ENCODE measurements at regions not wholly inside any gene's neighbourhood (a gene's known extent, or its start where the extent isn't known, plus 50 kb on each side); places are given as distances from the start of the nearest gene placed in this dataset.

DNA sequence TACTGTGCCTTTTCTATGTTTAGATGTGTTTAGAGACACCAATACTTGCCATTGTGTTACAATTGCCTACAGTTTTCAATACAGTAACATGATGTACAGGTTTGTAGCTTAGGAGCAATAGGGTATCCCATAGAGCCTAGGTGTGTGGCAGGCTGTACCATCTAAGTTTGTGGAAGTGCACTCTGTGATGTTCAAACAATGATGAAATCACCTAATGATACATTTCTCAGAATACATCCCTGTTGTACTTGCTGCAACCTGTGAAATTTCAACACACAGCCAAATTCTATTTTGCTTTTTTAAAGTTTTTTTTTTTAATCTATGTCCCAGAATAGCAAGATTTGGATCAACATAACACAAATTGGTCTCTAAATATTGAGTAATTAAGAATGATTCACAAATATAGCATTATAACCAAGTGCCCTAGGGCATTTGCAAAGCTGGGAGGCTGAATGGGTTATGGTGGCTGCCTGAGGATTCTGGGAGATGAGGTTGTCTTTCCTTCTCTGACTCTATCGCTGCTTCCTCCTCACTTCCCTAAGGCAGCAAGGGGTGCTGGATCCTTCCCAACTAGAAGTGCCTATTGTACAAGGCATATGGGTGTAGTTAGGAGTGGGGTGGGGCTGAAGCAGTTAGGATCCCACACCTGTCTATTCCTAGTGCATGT is 78.3 kb downstream of the SKA1 start:
- H3K36me3 Mint-ChIP-seq (ENCODE audit: low read depth, unreplicated experiment): no peaks in the 10 kb centered on the region

DNA sequence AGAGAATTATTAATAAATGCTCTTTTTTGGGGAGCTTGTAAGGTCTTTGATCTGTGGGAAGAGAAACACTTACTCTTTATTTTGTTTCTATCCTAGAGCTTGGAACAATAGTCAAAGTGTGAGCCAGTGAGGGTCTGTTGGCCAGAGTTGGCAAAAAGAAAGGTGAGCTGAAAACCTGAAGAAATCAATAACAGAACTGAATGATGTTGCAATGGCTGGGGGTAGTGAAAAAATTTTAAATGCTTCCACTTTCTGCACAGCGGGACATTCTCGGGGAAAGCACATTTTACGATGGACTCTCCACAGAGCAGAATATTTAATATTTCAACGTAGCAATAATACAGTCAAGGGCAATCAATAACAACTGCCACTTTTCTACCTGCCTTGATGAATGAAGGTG is 78.9 kb downstream of the SKA1 start:
- Mint-ChIP-seq H3K4me1 (ENCODE audit: unreplicated experiment) (no peaks in the 10 kb centered on the region), H3K27me3 (ENCODE audit: unreplicated experiment) (peaks cover 4% of the 10 kb centered on the region), H3K27ac (ENCODE audit: unreplicated experiment) (no peak overlapping the region), H3K9me3 (ENCODE audit: unreplicated experiment) (no peaks in the 10 kb centered on the region), H3K4me3 (ENCODE audit: unreplicated experiment) (no peak overlapping the region), H3K36me3 (ENCODE audit: low read depth, unreplicated experiment) (no peaks in the 10 kb centered on the region)
- DNase-seq (ENCODE audit: low spot score): no peak
- TF ChIP-seq, protein P1, sequence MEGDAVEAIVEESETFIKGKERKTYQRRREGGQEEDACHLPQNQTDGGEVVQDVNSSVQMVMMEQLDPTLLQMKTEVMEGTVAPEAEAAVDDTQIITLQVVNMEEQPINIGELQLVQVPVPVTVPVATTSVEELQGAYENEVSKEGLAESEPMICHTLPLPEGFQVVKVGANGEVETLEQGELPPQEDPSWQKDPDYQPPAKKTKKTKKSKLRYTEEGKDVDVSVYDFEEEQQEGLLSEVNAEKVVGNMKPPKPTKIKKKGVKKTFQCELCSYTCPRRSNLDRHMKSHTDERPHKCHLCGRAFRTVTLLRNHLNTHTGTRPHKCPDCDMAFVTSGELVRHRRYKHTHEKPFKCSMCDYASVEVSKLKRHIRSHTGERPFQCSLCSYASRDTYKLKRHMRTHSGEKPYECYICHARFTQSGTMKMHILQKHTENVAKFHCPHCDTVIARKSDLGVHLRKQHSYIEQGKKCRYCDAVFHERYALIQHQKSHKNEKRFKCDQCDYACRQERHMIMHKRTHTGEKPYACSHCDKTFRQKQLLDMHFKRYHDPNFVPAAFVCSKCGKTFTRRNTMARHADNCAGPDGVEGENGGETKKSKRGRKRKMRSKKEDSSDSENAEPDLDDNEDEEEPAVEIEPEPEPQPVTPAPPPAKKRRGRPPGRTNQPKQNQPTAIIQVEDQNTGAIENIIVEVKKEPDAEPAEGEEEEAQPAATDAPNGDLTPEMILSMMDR (IDR thresholded peaks at IDR 0.05; ENCODE audit: unreplicated experiment): no peak

More for the DNA sequence above, 78.3 kb downstream of the SKA1 start:
- DNase-seq (ENCODE audit: low spot score): no peak
- TF ChIP-seq, protein P1 (IDR thresholded peaks at IDR 0.05; ENCODE audit: unreplicated experiment): no peak
- peaks cover 4% of the 10 kb centered on the region for H3K27me3 Mint-ChIP-seq (ENCODE audit: unreplicated experiment)
- H3K27ac Mint-ChIP-seq (ENCODE audit: unreplicated experiment): no peak overlapping the region
- no peaks in the 10 kb centered on the region for H3K4me1 Mint-ChIP-seq (ENCODE audit: unreplicated experiment)
- no peak overlapping the region for H3K4me3 Mint-ChIP-seq (ENCODE audit: unreplicated experiment)
- H3K9me3 Mint-ChIP-seq (ENCODE audit: unreplicated experiment): no peaks in the 10 kb centered on the region

DNA sequence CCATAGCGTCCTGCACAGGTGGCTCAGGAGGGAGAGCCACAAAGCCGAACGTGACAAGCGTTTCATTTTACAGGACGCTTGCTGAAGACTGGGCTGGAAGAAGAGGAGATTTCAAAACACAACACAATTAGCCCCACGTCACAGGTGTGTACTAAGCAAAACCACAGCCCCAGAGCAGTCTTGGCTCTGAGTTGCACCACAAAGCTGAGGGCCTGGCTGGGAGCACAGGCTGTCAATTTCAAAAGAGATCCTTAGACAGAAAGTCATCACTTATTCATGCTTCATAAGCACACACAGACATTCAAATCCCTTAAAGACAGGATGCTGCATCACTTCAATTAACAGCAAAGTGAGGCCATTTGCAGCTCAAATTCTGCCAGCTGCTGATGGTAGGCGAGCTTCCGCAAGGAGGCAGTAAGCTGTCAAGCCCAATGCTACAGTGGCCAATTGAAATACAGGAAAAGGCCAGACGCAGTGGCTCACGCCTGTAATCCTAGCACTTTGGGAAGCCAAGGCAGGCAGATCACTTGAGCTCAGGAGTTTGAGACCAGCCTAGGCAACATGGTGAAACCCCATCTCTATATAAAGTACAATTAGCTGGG is 79.6 kb downstream of the SKA1 start:
- Mint-ChIP-seq H3K27me3 (ENCODE audit: unreplicated experiment) (peaks cover 4% of the 10 kb centered on the region), H3K4me1 (ENCODE audit: unreplicated experiment) (no peaks in the 10 kb centered on the region), H3K4me3 (ENCODE audit: unreplicated experiment) (no peak overlapping the region), H3K9me3 (ENCODE audit: unreplicated experiment) (no peaks in the 10 kb centered on the region), H3K27ac (ENCODE audit: unreplicated experiment) (no peak overlapping the region), H3K36me3 (ENCODE audit: low read depth, unreplicated experiment) (no peaks in the 10 kb centered on the region)
- no peak for DNase-seq (ENCODE audit: low spot score)
- TF ChIP-seq, protein P1 (IDR thresholded peaks at IDR 0.05; ENCODE audit: unreplicated experiment): no peak

DNA sequence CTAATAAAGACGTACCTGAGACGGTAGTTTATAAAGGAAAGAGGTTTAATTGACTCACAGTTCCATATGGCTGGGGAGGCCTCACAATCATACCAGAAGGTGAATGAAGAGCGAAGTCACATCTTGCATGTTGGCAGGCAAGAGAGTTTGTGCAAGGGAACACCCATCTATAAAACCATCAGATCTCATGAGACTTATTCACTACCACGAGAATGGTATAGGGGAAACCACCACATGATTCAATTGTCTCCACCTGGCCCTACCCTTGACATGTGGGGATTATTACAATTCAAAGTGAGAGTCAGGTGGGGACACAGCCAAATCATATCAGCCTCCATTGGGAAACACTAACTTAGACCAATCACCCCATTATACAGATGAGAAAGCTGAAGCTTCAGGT is 81.4 kb downstream of the SKA1 start:
- peaks cover 9% of the 10 kb centered on the region for H3K4me1 Mint-ChIP-seq (ENCODE audit: unreplicated experiment)
- H3K27ac Mint-ChIP-seq (ENCODE audit: unreplicated experiment): no peak overlapping the region
- no peaks in the 10 kb centered on the region for H3K36me3 Mint-ChIP-seq (ENCODE audit: low read depth, unreplicated experiment)
- no peaks in the 10 kb centered on the region for H3K9me3 Mint-ChIP-seq (ENCODE audit: unreplicated experiment)
- DNase-seq (ENCODE audit: low spot score): no peak
- H3K4me3 Mint-ChIP-seq (ENCODE audit: unreplicated experiment): no peak overlapping the region
- H3K27me3 Mint-ChIP-seq (ENCODE audit: unreplicated experiment): no peaks in the 10 kb centered on the region
- TF ChIP-seq, protein P1 (IDR thresholded peaks at IDR 0.05; ENCODE audit: unreplicated experiment): no peak

DNA sequence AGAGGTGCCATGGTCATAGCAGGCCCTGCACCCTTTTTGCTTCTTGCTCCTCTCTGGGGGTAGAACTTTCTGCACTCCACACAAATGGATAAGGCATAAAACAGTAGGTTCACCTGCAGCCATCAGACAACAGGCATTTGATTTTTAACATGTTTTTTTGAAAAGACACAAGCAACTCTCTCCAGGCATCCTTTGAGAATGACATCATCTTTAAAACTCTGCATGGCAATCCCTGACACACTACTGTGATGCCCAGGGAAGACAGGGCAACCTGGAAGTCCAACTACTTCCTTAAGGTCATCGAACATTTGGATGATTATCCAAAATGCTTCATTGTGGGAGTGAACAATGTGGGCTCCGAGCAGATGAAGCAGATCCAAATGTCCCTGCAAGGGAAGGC is 82.8 kb downstream of the SKA1 start:
- TF ChIP-seq, protein P1 (IDR thresholded peaks at IDR 0.05; ENCODE audit: unreplicated experiment): no peak
- no peaks in the 10 kb centered on the region for H3K27me3 Mint-ChIP-seq (ENCODE audit: unreplicated experiment)
- peaks cover 16% of the 10 kb centered on the region for H3K4me1 Mint-ChIP-seq (ENCODE audit: unreplicated experiment)
- H3K27ac Mint-ChIP-seq (ENCODE audit: unreplicated experiment): no peak overlapping the region
- no peaks in the 10 kb centered on the region for H3K36me3 Mint-ChIP-seq (ENCODE audit: low read depth, unreplicated experiment)
- H3K9me3 Mint-ChIP-seq (ENCODE audit: unreplicated experiment): no peaks in the 10 kb centered on the region
- no peak overlapping the region for H3K4me3 Mint-ChIP-seq (ENCODE audit: unreplicated experiment)
- no peak for DNase-seq (ENCODE audit: low spot score)
